NB4 (cell line): ENCODE measurements at regions not wholly inside any gene's neighbourhood (a gene's known extent, or its start where the extent isn't known, plus 50 kb on each side); places are given as distances from the start of the nearest gene placed in this dataset.

Experiments used
- DNase-seq: peaks from one replicate; pipeline ENCODE4 v3.0.0; 2010; ENCODE audit warnings: low read depth
- H3K4me3 ChIP-seq: one replicate; pipeline ENCODE4 v1.5.1; 2011; ENCODE audit warnings: mild to moderate bottlenecking, low read depth, low read length, moderate library complexity
- MYC ChIP-seq: IDR thresholded peaks from 2 replicates; pipeline ENCODE4 v1.6.1; 2011; ENCODE audit warnings: low read depth, low read length
- POLR2A ChIP-seq: IDR thresholded peaks from 2 replicates; pipeline ENCODE4 v1.6.1; 2011; ENCODE audit warnings: mild to moderate bottlenecking; ENCODE audit not compliant: insufficient read length; ENCODE audit errors: extremely low read depth
- TF ChIP-seq, protein P1 (sequence below): IDR thresholded peaks from one replicate; pipeline ENCODE4 v1.5.1; 2012; ENCODE audit warnings: low read depth, low read length
- TF ChIP-seq, protein P2 (sequence below): IDR thresholded peaks from 2 replicates; pipeline ENCODE4 v1.6.1; 2011; ENCODE audit warnings: low read depth, low read length

DNA sequence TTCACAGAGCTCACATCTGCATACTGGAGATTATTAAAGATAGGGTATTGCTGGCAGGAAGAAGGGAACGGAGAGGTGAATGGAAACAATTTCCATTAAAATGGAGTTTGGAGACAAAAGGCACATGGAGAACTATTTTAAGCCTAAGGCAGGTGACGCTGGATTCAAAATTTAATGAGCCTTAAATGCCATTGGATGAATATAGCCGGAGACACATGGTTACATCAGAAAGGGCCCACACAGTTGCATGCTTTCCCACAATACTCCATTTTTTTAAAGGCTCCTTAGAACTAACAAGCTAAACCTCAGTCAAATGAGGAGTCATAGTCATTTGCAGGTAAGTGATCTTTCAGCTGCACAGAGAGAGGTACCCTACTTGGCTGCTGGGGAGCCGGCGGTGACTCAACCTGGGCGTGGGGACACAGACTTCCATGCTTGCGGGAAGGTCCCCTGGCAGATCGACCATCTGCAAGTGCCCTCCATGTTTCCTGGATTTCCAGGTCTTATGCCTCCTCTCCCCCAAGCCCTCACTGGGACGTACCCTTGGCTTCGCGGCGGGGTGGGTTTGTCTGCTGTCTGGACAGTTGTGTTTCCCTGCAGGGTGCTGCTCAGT is 259.2 kb downstream of the CBLN1 start:
- TF ChIP-seq, protein P1, sequence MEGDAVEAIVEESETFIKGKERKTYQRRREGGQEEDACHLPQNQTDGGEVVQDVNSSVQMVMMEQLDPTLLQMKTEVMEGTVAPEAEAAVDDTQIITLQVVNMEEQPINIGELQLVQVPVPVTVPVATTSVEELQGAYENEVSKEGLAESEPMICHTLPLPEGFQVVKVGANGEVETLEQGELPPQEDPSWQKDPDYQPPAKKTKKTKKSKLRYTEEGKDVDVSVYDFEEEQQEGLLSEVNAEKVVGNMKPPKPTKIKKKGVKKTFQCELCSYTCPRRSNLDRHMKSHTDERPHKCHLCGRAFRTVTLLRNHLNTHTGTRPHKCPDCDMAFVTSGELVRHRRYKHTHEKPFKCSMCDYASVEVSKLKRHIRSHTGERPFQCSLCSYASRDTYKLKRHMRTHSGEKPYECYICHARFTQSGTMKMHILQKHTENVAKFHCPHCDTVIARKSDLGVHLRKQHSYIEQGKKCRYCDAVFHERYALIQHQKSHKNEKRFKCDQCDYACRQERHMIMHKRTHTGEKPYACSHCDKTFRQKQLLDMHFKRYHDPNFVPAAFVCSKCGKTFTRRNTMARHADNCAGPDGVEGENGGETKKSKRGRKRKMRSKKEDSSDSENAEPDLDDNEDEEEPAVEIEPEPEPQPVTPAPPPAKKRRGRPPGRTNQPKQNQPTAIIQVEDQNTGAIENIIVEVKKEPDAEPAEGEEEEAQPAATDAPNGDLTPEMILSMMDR = no peak
- TF ChIP-seq POLR2A = no peak
- TF ChIP-seq, protein P2, sequence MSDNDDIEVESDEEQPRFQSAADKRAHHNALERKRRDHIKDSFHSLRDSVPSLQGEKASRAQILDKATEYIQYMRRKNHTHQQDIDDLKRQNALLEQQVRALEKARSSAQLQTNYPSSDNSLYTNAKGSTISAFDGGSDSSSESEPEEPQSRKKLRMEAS = no peak
- no peak for TF ChIP-seq MYC
- DNase-seq = no peak
- H3K4me3 ChIP-seq = no peak overlapping the region

DNA sequence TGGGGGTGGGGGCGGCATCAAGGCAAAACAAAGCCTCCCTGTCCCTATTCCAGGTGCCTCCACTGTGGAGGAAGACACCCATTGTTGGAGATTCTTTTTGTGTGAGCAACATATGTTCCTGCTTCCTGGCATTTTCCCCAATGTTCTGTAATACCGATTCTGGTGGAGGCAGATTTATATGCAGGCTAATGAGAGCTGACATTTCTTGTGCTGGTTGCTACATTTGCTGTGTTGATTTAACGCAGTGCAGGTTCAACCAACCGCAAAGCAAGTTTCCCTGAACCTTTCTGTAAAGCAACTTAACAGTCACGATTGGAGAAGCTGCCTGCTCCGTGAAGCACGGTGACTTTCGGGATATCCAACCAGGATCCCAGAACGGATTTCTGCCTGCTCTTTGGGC is 260.5 kb downstream of the CBLN1 start:
- no peak overlapping the region for H3K4me3 ChIP-seq
- no peak for DNase-seq
- no peak for TF ChIP-seq MYC
- TF ChIP-seq, protein P1 = no peak
- TF ChIP-seq, protein P2 = no peak
- no peak for TF ChIP-seq POLR2A

DNA sequence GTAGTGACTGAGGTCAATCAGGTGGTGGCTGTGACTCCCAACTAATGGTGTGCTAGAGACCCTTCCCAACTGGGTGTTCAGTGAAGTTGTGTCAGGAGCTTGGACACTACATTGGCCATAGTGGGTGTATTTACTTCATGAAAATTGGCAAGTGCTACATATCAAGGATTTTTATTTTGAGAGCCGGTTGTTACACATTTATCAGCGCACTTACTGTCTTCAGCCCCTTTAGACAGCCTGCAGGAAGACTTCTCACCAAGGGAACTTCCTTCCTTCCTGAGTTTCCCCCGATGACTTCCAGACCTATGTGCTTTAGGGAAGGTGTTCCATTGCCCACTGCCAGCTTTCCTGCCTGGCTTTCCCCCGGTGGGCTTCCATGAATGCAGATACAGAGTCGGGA is 261.2 kb downstream of the CBLN1 start:
- no peak for DNase-seq
- TF ChIP-seq, protein P1 = no peak
- TF ChIP-seq, protein P2 = no peak
- H3K4me3 ChIP-seq = no peak overlapping the region

DNA sequence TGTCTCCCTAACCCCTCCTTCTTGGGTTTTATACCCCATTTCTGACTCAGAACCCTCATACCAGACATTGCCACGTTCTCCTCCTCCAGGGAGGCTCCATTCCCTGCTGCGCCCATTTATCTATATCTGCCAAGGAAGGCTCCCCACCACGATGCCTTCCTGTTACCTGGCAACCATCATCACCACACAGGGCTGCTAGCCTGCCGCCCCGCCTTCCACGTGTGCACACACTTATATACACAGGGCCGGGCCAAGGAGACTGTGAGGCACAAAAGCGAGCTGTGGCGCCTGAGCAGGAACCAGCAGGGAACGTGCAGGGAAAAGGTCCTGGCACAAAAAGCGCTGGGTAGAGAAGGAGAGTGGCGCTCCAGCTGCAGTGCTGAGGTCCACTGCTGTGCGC is 261.8 kb downstream of the CBLN1 start:
- H3K4me3 ChIP-seq = no peak overlapping the region
- TF ChIP-seq, protein P1 = no peak
- TF ChIP-seq POLR2A (no peak), MYC (no peak)
- TF ChIP-seq, protein P2 = no peak
- DNase-seq = no peak

DNA sequence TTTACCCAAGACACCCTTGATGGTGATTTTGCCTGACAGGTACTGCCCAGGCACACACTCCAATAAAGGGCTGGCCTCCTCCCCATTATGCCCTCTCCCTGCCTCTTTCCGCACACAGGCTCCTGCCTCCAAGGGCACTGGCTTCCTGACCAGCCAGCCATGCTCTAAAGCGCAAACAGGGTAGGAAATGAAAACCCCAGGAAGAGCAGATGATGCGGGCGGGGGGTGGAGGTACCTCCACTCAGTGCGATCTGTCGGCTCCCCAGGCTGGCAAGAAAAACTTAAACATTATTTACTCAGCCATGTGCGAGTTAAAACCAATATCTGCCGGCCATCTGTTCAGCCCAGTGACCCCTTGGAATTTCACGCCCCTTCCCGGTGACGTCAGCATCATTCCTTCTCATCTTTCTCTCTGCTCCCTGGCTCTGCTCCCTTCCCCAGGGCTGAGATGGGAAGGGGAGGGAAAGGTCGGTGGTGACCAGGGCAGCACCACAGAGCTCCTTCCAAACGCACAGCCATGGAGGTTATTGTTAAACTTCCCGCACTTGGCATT is 262.5 kb downstream of the CBLN1 start:
- DNase-seq = no peak
- TF ChIP-seq, protein P1 = no peak
- no peak for TF ChIP-seq MYC
- H3K4me3 ChIP-seq = no peak overlapping the region
